Breast epithelium (tissue), 3 donors: ENCODE measurements at regions not wholly inside any gene's neighbourhood (a gene's known extent, or its start where the extent isn't known, plus 50 kb on each side); places are given as distances from the start of the nearest gene placed in this dataset.

Experiments
- CTCF ChIP-seq, 3 donors: fragments of 450-650 bp; IDR thresholded peaks; one replicate each; pipeline ENCODE4 v1.5.1; 2016 to 2017; ENCODE audit warnings: antibody characterized with exemption in 3 of 3, mild to moderate bottlenecking in 3 of 3, moderate library complexity in 3 of 3
- POLR2AphosphoS5 ChIP-seq, 3 donors: sonication (generic); formaldehyde crosslinking; IDR thresholded peaks; one replicate each; pipeline ENCODE4 v1.6.1; 2017; ENCODE audit warnings: antibody characterized with exemption in 3 of 3

- no peak for TF ChIP-seq CTCF (IDR thresholded peaks at IDR 0.05)
- no peak for TF ChIP-seq POLR2AphosphoS5 (IDR thresholded peaks at IDR 0.05)
Measured at GRCh38 chr13:50412046-50412617, 396.9 kb downstream of the KCNRG start.
